ENCODE measurements at regions not wholly inside any gene's neighbourhood (a gene's known extent, or its start where the extent isn't known, plus 50 kb on each side); places are given as distances from the start of the nearest gene placed in this dataset.

DNA sequence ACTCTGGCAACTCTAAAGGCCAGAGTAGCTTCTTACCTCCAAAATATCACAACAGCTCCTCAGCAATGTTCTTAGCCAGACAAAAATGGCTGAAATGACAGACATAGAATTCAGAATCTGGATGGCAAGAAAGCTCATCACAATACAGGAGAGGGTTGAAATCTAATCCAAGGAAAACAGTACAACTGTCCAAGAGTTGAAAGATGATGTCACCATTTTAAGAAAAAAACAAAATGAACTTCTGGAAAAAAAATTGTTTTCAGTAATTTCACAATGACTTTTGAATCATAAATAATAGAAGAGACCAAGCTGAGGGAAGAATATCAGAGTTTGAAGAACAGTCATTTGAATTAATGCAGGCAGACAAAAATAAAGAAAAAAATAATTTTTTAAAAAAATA lies 479.5 kb downstream of the ZWINT start:
- TF ChIP-seq, protein P1, sequence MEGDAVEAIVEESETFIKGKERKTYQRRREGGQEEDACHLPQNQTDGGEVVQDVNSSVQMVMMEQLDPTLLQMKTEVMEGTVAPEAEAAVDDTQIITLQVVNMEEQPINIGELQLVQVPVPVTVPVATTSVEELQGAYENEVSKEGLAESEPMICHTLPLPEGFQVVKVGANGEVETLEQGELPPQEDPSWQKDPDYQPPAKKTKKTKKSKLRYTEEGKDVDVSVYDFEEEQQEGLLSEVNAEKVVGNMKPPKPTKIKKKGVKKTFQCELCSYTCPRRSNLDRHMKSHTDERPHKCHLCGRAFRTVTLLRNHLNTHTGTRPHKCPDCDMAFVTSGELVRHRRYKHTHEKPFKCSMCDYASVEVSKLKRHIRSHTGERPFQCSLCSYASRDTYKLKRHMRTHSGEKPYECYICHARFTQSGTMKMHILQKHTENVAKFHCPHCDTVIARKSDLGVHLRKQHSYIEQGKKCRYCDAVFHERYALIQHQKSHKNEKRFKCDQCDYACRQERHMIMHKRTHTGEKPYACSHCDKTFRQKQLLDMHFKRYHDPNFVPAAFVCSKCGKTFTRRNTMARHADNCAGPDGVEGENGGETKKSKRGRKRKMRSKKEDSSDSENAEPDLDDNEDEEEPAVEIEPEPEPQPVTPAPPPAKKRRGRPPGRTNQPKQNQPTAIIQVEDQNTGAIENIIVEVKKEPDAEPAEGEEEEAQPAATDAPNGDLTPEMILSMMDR (IDR thresholded peaks at IDR 0.05; ENCODE audit: insufficient read depth, low read depth, low read length), result no peak
- H3K4me3 ChIP-seq (ENCODE audit: low read depth, low read length), result no peak overlapping the region
- no peak for DNase-seq (ENCODE audit: low read depth)

DNA sequence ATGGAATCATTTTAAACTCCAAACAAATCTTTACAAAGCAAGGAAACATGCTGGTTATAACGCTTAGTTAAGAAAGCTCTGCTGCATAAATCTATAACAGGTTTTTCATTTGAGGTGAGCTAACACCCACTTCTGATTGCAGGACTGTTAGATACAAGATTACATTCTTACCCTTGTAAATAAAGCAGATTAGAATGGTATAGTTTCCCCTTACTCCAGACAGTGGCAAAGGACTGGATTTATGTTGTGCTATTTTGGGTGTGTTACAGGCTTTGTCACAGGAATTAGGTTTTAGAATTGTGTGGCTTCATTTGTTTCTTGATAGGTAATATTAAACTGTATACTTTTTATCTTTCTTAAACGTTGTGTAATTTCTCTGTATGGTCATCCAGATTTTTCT lies 487.6 kb downstream of the ZWINT start:
- TF ChIP-seq, protein P1 (IDR thresholded peaks at IDR 0.05; ENCODE audit: insufficient read depth, low read depth, low read length), result no peak
- H3K4me3 ChIP-seq (ENCODE audit: low read depth, low read length), result no peak overlapping the region
- no peak for DNase-seq (ENCODE audit: low read depth)

- H3K4me3 ChIP-seq (ENCODE audit: low read depth, low read length), result no peak overlapping the region
- no peak for DNase-seq (ENCODE audit: low read depth)
- TF ChIP-seq, protein P1 (IDR thresholded peaks at IDR 0.05; ENCODE audit: insufficient read depth, low read depth, low read length), result no peak
Measured at GRCh38 chr10:55870186-55870585, 490.9 kb downstream of the ZWINT start.

- TF ChIP-seq, protein P1 (IDR thresholded peaks at IDR 0.05; ENCODE audit: insufficient read depth, low read depth, low read length), result no peak
- no peak overlapping the region for H3K4me3 ChIP-seq (ENCODE audit: low read depth, low read length)
- DNase-seq (ENCODE audit: low read depth), result no peak
Measured at GRCh38 chr10:55867848-55868247, 493.2 kb downstream of the ZWINT start.

GRCh38 chr10:55858730-55859129 lies 502.3 kb downstream of the ZWINT start:
- H3K4me3 ChIP-seq (ENCODE audit: low read depth, low read length), result no peak overlapping the region
- TF ChIP-seq, protein P1 (IDR thresholded peaks at IDR 0.05; ENCODE audit: insufficient read depth, low read depth, low read length), result no peak
- no peak for DNase-seq (ENCODE audit: low read depth)

DNA sequence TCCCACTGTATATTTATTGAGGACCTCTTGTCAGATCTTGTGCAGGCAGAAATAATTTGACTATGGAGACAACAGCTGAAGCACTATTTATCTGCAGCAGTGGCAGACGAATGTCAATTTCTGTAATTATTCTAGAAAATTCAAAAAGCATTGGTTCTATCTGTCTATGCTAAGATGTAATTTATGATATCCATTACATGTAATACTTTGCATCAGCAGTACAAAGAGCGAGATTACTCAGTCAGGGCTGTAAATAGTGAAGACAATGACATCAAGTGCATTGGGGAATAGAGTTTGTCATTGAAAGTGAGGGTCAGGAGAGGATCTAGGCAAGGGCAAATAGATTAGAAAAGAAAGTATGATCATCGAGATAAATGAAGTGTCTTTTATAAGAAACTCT lies 508.2 kb downstream of the ZWINT start:
- DNase-seq (ENCODE audit: low read depth), result no peak
- TF ChIP-seq, protein P1 (IDR thresholded peaks at IDR 0.05; ENCODE audit: insufficient read depth, low read depth, low read length), result no peak
- no peak overlapping the region for H3K4me3 ChIP-seq (ENCODE audit: low read depth, low read length)

DNA sequence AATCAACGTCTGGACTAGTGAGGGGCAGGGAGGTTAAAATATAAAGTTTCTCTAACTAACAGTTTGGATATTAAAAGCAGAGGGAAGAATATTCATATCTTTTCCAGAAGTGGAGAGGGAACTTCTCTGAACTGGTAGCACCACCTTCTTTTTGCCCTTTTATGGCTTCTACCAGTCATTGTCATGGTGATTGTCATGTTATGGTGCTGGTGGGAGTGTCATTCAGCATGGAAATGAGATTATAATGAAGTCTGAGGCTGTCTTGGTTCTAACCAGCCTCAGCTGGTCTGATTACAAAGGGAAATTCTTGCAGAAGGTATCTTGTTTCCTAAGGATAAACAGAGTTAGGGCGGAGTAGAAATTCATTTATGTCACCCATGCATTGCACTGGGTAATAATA lies 523.8 kb downstream of the ZWINT start:
- TF ChIP-seq, protein P1 (IDR thresholded peaks at IDR 0.05; ENCODE audit: insufficient read depth, low read depth, low read length), result no peak
- no peak overlapping the region for H3K4me3 ChIP-seq (ENCODE audit: low read depth, low read length)
- no peak for DNase-seq (ENCODE audit: low read depth)
